Keratinocyte (primary cell): ENCODE measurements at regions not wholly inside any gene's neighbourhood (a gene's known extent, or its start where the extent isn't known, plus 50 kb on each side); places are given as distances from the start of the nearest gene placed in this dataset.

Experiments used
- EZH2 ChIP-seq: IDR thresholded peaks from one replicate; pipeline ENCODE4 v1.6.1; 2012; ENCODE audit warnings: inconsistent platforms, mild to moderate bottlenecking, low read length, moderate library complexity
- TF ChIP-seq, protein P1 (sequence below), 3 experiments: IDR thresholded peaks in 1 of 3; conservative IDR thresholded peaks in 1 of 3; optimal IDR thresholded peaks in 1 of 3; 2 replicates in 2 of 3; 3 replicates in 1 of 3; pipeline versions ENCODE3 to v1.5.1; 2011; ENCODE audit warnings: low read length in 3 of 3, mild to moderate bottlenecking in 3 of 3, moderate library complexity in 2 of 3, control low read depth in 1 of 3, inconsistent platforms in 1 of 3; ENCODE audit not compliant: insufficient read depth in 2 of 3; ENCODE audit errors: extremely low read depth in 1 of 3

DNA sequence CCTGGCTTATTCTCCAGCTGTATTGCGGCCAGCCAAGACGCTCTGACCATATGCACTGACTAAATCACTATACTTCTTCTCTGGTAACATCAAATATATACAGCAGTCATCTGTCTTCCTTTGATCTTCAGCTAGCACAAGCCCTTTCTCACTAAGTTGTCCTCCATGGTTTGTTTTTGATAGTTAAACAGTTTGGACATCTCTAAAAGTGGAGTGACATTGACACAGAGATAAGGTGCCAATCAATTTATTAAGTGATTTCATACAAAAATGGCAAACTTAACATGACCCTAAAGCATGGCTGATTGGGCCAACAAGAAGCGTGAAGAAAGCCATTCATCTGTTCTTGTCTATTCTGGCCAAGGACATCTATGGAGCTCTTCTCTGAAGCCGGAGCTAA, 334.9 kb downstream of the NKX6-1 start:
- TF ChIP-seq, protein P1, sequence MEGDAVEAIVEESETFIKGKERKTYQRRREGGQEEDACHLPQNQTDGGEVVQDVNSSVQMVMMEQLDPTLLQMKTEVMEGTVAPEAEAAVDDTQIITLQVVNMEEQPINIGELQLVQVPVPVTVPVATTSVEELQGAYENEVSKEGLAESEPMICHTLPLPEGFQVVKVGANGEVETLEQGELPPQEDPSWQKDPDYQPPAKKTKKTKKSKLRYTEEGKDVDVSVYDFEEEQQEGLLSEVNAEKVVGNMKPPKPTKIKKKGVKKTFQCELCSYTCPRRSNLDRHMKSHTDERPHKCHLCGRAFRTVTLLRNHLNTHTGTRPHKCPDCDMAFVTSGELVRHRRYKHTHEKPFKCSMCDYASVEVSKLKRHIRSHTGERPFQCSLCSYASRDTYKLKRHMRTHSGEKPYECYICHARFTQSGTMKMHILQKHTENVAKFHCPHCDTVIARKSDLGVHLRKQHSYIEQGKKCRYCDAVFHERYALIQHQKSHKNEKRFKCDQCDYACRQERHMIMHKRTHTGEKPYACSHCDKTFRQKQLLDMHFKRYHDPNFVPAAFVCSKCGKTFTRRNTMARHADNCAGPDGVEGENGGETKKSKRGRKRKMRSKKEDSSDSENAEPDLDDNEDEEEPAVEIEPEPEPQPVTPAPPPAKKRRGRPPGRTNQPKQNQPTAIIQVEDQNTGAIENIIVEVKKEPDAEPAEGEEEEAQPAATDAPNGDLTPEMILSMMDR (optimal IDR thresholded peaks at IDR 0.05 in 1 of 3, IDR thresholded peaks at IDR 0.05 in 1 of 3, conservative IDR thresholded peaks at IDR 0.05 in 1 of 3; ENCODE audit: extremely low read depth in 1 of 3, insufficient read depth in 2 of 3, low read length in 3 of 3) = no peak
- TF ChIP-seq EZH2 = no peak
